CD4-positive, alpha-beta T cell (primary cell): ENCODE measurements at regions not wholly inside any gene's neighbourhood (a gene's known extent, or its start where the extent isn't known, plus 50 kb on each side); places are given as distances from the start of the nearest gene placed in this dataset.

Experiments
- ATAC-seq: fragments of 200-7000 bp; cut with Tn5 transposase; one replicate; pipeline ENCODE4 v1.10.0; 2022; ENCODE audit warnings: mild to moderate bottlenecking; ENCODE audit not compliant: poor library complexity
- CTCF ChIA-PET: fragments of 350-600 bp; sonication (Branson Sonifier 250); formaldehyde crosslinking; loops from one replicate; lab custom pipeline; 2021; ENCODE audit warnings: antibody characterized with exemption, inconsistent platforms; lab: Charles Lee
- POLR2A ChIA-PET: fragments of 350-600 bp; sonication (Branson Sonifier 250); formaldehyde crosslinking; loops from one replicate; lab custom pipeline; 2021; ENCODE audit warnings: antibody characterized with exemption, inconsistent platforms; lab: Charles Lee
- DNase-seq, 14 experiments: peaks; one replicate each; pipeline ENCODE4 v3.0.0-alpha.2; 2013 to 2020; ENCODE audit warnings: mixed read lengths in 2 of 14
- H3K27ac ChIP-seq, 2 donors: one replicate each; pipeline versions ENCODE4 v1.5.1 to v1.7.0; 2013; ENCODE audit warnings: low read length in 2 of 2, low read depth in 1 of 2, mild to moderate bottlenecking in 1 of 2
- H3K27me3 ChIP-seq, 2 experiments: 1 replicate in 1 of 2; 2 replicates in 1 of 2; pipeline versions ENCODE4 v1.6.1 to v1.7.0; 2013; ENCODE audit warnings: low read length in 2 of 2, control low read depth in 1 of 2, mild to moderate bottlenecking in 1 of 2, moderate library complexity in 1 of 2; ENCODE audit not compliant: insufficient read depth in 2 of 2, control insufficient read depth in 1 of 2
- H3K36me3 ChIP-seq: one replicate; pipeline ENCODE4 v1.6.1; 2013; ENCODE audit warnings: low read length, control low read depth; ENCODE audit not compliant: insufficient read depth
- H3K4me1 ChIP-seq: one replicate; pipeline ENCODE4 v1.6.1; 2013; ENCODE audit warnings: low read length, control low read depth; ENCODE audit not compliant: insufficient read depth
- H3K4me3 ChIP-seq: one replicate; pipeline ENCODE4 v1.5.1; 2013; ENCODE audit warnings: mild to moderate bottlenecking, low read length, moderate library complexity
- H3K9me3 ChIP-seq, 2 experiments: 1 replicate in 1 of 2; 2 replicates in 1 of 2; pipeline versions ENCODE4 v1.6.1 to v1.7.0; 2013; ENCODE audit warnings: low read length in 2 of 2, mild to moderate bottlenecking in 2 of 2, control low read depth in 1 of 2, moderate library complexity in 1 of 2; ENCODE audit not compliant: control insufficient read depth in 1 of 2, insufficient read depth in 1 of 2
- H3K27ac Mint-ChIP-seq: one replicate; pipeline ENCODE4 v1.8.0; 2020; ENCODE audit warnings: mixed read lengths
- H3K27me3 Mint-ChIP-seq: one replicate; pipeline ENCODE4 v1.8.0; 2021; ENCODE audit warnings: mixed read lengths
- H3K36me3 Mint-ChIP-seq: one replicate; pipeline ENCODE4 v1.8.0; 2021; ENCODE audit warnings: low read depth, mixed read lengths
- H3K4me1 Mint-ChIP-seq: one replicate; pipeline ENCODE4 v1.8.0; 2021; ENCODE audit warnings: low read depth, mixed read lengths
- H3K4me3 Mint-ChIP-seq: one replicate; pipeline ENCODE4 v1.8.0; 2020; ENCODE audit warnings: mild to moderate bottlenecking, mixed read lengths
- H3K9me3 Mint-ChIP-seq: one replicate; pipeline ENCODE4 v1.8.0; 2020; ENCODE audit warnings: mixed read lengths
- CTCF ChIP-seq: fragments of 200-600 bp; IDR thresholded peaks from one replicate; pipeline ENCODE4 v1.8.0; 2022; ENCODE audit warnings: antibody characterized with exemption, mild to moderate bottlenecking
- intact Hi-C, 2 experiments: fragments of 100-400 bp; cut with DNase I in 1 of 2; cut with micrococcal nuclease in 1 of 2; formaldehyde crosslinking; loops; one replicate each; pipeline versions ENCODE4 v1.15.1 to v1.9.0; 2023 to 2025; cut with DNase I, micrococcal nuclease

GRCh38 chr1:47644212-47644573 lies 206.3 kb downstream of the FOXD2 start:
- Histone ChIP-seq H3K9me3 (no peaks in the 10 kb centered on the region), H3K4me1 (no peaks in the 10 kb centered on the region), H3K4me3 (no peak overlapping the region), H3K36me3 (no peaks in the 10 kb centered on the region), H3K27me3 (no peaks in the 10 kb centered on the region), H3K27ac (no peak overlapping the region)
- DNase-seq, result no peak
- H3K4me1 Mint-ChIP-seq, result no peaks in the 10 kb centered on the region
- ATAC-seq, result no peak
- H3K27me3 Mint-ChIP-seq, result peaks cover 41% of the 10 kb centered on the region
- H3K4me3 Mint-ChIP-seq, result no peak overlapping the region
- no peaks in the 10 kb centered on the region for H3K9me3 Mint-ChIP-seq
- ChIA-PET POLR2A (no interaction called here), CTCF (no interaction called here)
- H3K36me3 Mint-ChIP-seq, result no peaks in the 10 kb centered on the region
- TF ChIP-seq CTCF, result no peak
- intact Hi-C loops, result no loop called here
- no peak overlapping the region for H3K27ac Mint-ChIP-seq

- intact Hi-C loops, result no loop called here
- no peaks in the 10 kb centered on the region for H3K36me3 Mint-ChIP-seq
- H3K9me3 Mint-ChIP-seq, result no peaks in the 10 kb centered on the region
- ATAC-seq (no peak), DNase-seq (no peak)
- Histone ChIP-seq H3K9me3 (no peaks in the 10 kb centered on the region), H3K27me3 (no peaks in the 10 kb centered on the region), H3K27ac (no peak overlapping the region), H3K36me3 (no peaks in the 10 kb centered on the region), H3K4me1 (no peaks in the 10 kb centered on the region), H3K4me3 (no peak overlapping the region)
- no peaks in the 10 kb centered on the region for H3K4me1 Mint-ChIP-seq
- no peak overlapping the region for H3K27ac Mint-ChIP-seq
- POLR2A ChIA-PET, result no interaction called here
- CTCF ChIA-PET, result no interaction called here
- H3K4me3 Mint-ChIP-seq, result no peak overlapping the region
- TF ChIP-seq CTCF, result no peak
- H3K27me3 Mint-ChIP-seq, result peaks cover 36% of the 10 kb centered on the region
Measured at GRCh38 chr1:47645151-47645550, 207.3 kb downstream of the FOXD2 start.

DNA sequence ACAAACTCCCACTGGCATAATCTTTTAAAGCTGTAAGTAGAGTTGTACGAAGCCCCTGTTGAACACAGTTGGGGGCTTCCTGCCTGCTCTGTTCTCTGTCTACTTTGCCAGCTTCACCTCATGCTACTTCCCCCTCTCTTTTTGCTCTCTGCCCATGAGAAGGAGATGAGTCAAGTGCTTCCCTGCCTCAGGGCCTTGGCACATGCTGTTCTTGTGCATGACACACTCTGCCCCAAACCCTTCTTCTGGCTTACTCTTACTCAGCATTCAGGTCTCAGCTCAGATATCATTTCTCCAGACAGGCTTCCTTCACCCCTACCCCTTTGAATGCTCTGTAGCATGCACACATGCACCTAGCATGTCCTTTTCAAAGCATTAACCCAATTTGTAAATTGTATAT lies 208.8 kb downstream of the FOXD2 start:
- no peaks in the 10 kb centered on the region for H3K36me3 ChIP-seq
- Mint-ChIP-seq H3K4me1 (no peaks in the 10 kb centered on the region), H3K9me3 (no peaks in the 10 kb centered on the region), H3K27me3 (peaks cover 36% of the 10 kb centered on the region), H3K27ac (no peak overlapping the region), H3K4me3 (no peak overlapping the region), H3K36me3 (no peaks in the 10 kb centered on the region)
- no peak for DNase-seq
- H3K4me3 ChIP-seq, result no peak overlapping the region
- ATAC-seq, result no peak
- H3K4me1 ChIP-seq, result no peaks in the 10 kb centered on the region
- TF ChIP-seq CTCF, result no peak
- no peaks in the 10 kb centered on the region for H3K9me3 ChIP-seq
- intact Hi-C loops, result no loop called here
- CTCF ChIA-PET, result no interaction called here
- POLR2A ChIA-PET, result no interaction called here
- no peaks in the 10 kb centered on the region for H3K27me3 ChIP-seq
- no peak overlapping the region for H3K27ac ChIP-seq
